ENCODE measurements at regions not wholly inside any gene's neighbourhood (a gene's known extent, or its start where the extent isn't known, plus 50 kb on each side); places are given as distances from the start of the nearest gene placed in this dataset.
A peak's percentile ranks its signal among the peaks of the same experiment; 100 is the strongest.
"Not testable (repeated sequence)": the region's sequence is repeated elsewhere in the genome, so short reads cannot be mapped to it uniquely, and the experiment has no call there.

- no peak for DNase-seq
Measured at GRCh38 chr2:8426550-8426949, 255.3 kb upstream of the ID2 start.

GRCh38 chr2:8427211-8427610 lies 254.6 kb upstream of the ID2 start:
- no peak for DNase-seq

GRCh38 chr2:8430628-8431027 lies 251.2 kb upstream of the ID2 start:
- DNase-seq: no peak

- DNase-seq: no peak
Measured at GRCh38 chr2:8431446-8432125, 250.3 kb upstream of the ID2 start.

- DNase-seq: no peak
Measured at GRCh38 chr2:8432706-8433336, 249.0 kb upstream of the ID2 start.

GRCh38 chr2:8433390-8433789 lies 248.5 kb upstream of the ID2 start:
- no peak for DNase-seq

GRCh38 chr2:8435608-8436007 lies 246.2 kb upstream of the ID2 start:
- DNase-seq: no peak

GRCh38 chr2:8436585-8436984 lies 245.3 kb upstream of the ID2 start:
- DNase-seq: no peak

- no peak for DNase-seq
Measured at GRCh38 chr2:8437228-8437948, 244.5 kb upstream of the ID2 start.

GRCh38 chr2:8437949-8438400 lies 243.9 kb upstream of the ID2 start:
- no peak for DNase-seq

- DNase-seq: no peak
Measured at GRCh38 chr2:8438476-8438875, 243.4 kb upstream of the ID2 start.

GRCh38 chr2:8438996-8439395 lies 242.9 kb upstream of the ID2 start:
- peak; percentile 33 for DNase-seq

GRCh38 chr2:8440029-8440778 lies 241.7 kb upstream of the ID2 start:
- DNase-seq: no peak

- no peak for DNase-seq
Measured at GRCh38 chr2:8441371-8441770, 240.5 kb upstream of the ID2 start.

GRCh38 chr2:8441986-8442385 lies 239.9 kb upstream of the ID2 start:
- no peak for DNase-seq

- no peak for DNase-seq
Measured at GRCh38 chr2:8442833-8443486, 238.9 kb upstream of the ID2 start.

GRCh38 chr2:8445580-8445979 lies 236.3 kb upstream of the ID2 start:
- DNase-seq: no peak

GRCh38 chr2:8446751-8447150 lies 235.1 kb upstream of the ID2 start:
- DNase-seq: not testable (repeated sequence)

GRCh38 chr2:8447610-8448221 lies 234.1 kb upstream of the ID2 start:
- no peak for DNase-seq

GRCh38 chr2:8448824-8449556 lies 232.9 kb upstream of the ID2 start:
- DNase-seq: no peak

GRCh38 chr2:8451273-8451672 lies 230.6 kb upstream of the ID2 start:
- no peak for DNase-seq

- no peak for DNase-seq
Measured at GRCh38 chr2:8452296-8452695, 229.6 kb upstream of the ID2 start.

Data from NCI-H1092 (cell line).